NCI-H748 (cell line): ENCODE measurements at regions not wholly inside any gene's neighbourhood (a gene's known extent, or its start where the extent isn't known, plus 50 kb on each side); places are given as distances from the start of the nearest gene placed in this dataset.

Experiments
- DNase-seq: peaks from one replicate; lab custom pipeline; 2025; ENCODE audit not compliant: unreplicated experiment; lab: John Stamatoyannopoulos, UW

- no peak for DNase-seq
Measured at GRCh38 chrX:7233580-7234406, 85.8 kb upstream of the PUDP start.

- peak; percentile 43 for DNase-seq
Measured at GRCh38 chrX:7228226-7228625, 80.3 kb upstream of the PUDP start.

- peak; percentile 89 for DNase-seq
Measured at GRCh38 chrX:7225338-7225737, 77.4 kb upstream of the PUDP start.

GRCh38 chrX:7223271-7223670 is 75.3 kb upstream of the PUDP start:
- DNase-seq = no peak

GRCh38 chrX:7220121-7220520 is 72.2 kb upstream of the PUDP start:
- DNase-seq = no peak

GRCh38 chrX:7219153-7219705 is 71.3 kb upstream of the PUDP start:
- no peak for DNase-seq

- DNase-seq = no peak
Measured at GRCh38 chrX:7218321-7219152, 70.6 kb upstream of the PUDP start.

GRCh38 chrX:7216981-7217587 is 69.1 kb upstream of the PUDP start:
- no peak for DNase-seq

GRCh38 chrX:7215842-7216241 is 67.9 kb upstream of the PUDP start:
- DNase-seq = no peak

GRCh38 chrX:7214251-7214650 is 66.3 kb upstream of the PUDP start:
- DNase-seq = no peak

GRCh38 chrX:7205037-7205577 is 57.2 kb upstream of the PUDP start:
- no peak for DNase-seq

- no peak for DNase-seq
Measured at GRCh38 chrX:7204619-7205018, 56.7 kb upstream of the PUDP start.

GRCh38 chrX:7202206-7202605 is 54.3 kb upstream of the PUDP start:
- no peak for DNase-seq

GRCh38 chrX:7201496-7201895 is 53.5 kb upstream of the PUDP start:
- DNase-seq = no peak

- no peak for DNase-seq
Measured at GRCh38 chrX:7198499-7198898, 50.5 kb upstream of the PUDP start.
